Erythroblast (primary cell): ENCODE measurements at regions not wholly inside any gene's neighbourhood (a gene's known extent, or its start where the extent isn't known, plus 50 kb on each side); places are given as distances from the start of the nearest gene placed in this dataset.

Source experiments
- GATA1 ChIP-seq: IDR thresholded peaks from 2 replicates; pipeline ENCODE4 v1.6.1; 2011; ENCODE audit warnings: low read depth, mild to moderate bottlenecking, control low read depth, low read length, moderate library complexity
- POLR2A ChIP-seq: IDR thresholded peaks from 2 replicates; pipeline ENCODE4 v1.6.1; 2011; ENCODE audit warnings: mild to moderate bottlenecking, low read length

DNA sequence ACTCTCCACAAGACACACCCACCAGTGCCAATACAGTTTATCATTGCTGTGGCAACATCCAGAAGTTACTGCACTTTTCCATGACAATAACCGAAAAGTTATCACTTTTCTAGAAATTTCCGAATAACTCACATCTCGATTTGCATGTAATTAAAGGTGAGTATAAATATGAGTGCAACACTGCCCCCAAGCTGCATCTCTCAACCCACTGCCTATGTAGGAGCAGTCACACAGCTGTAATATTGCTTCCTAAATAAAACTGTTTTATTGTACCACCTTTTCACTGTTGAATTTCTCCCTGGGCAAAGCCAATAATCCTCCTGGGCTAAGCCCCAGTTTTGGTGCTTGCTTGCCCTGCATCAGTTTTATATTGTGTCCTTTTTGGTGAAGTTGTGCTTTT is 601.0 kb upstream of the EPHA6 start:
- TF ChIP-seq POLR2A (no peak), GATA1 (no peak)
